HG03521 (cell line): ENCODE measurements at regions not wholly inside any gene's neighbourhood (a gene's known extent, or its start where the extent isn't known, plus 50 kb on each side); places are given as distances from the start of the nearest gene placed in this dataset.

Experiments used
- ATAC-seq: cut with Tn5 transposase; IDR thresholded peaks from one replicate; pipeline ENCODE4 v1.9.1; 2021; ENCODE audit warnings: mild to moderate bottlenecking, moderate library complexity; ENCODE audit not compliant: unreplicated experiment

DNA sequence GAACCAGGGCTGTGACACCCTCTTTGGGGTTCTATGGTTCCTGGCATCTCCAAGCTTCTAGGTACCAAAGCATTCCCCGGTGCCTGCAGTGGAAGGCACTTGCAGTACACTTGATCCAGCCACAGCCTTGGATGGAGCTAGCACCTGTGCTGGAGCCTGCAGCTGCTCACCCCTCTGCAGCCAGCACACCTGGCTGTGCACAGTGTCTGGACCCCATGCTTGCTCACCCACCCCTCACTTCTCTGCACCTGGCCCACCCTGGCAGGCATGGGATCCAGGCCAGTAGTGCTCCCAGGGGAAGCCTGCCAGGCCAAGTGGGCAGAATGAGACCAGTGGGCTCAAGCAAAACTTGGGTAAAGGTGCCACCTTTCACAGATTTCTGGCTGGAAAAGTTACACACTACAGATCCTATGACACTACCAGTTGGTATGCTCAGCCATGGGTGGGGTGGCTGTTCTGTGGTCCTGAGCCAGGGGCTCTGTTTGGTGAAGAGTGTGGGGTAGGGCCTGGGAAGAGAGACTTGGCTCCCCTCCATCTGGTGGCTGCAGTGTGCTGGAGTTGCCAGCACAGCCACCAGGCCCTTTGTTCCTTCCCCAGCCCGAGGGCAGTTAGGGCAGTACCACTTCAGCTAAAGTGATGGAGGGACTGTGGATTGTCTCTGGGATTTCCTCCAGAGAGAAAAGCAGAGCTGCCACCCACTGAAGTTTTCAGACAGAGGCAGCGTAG lies 157.8 kb upstream of the LRRC7 start:
- ATAC-seq = no peak

DNA sequence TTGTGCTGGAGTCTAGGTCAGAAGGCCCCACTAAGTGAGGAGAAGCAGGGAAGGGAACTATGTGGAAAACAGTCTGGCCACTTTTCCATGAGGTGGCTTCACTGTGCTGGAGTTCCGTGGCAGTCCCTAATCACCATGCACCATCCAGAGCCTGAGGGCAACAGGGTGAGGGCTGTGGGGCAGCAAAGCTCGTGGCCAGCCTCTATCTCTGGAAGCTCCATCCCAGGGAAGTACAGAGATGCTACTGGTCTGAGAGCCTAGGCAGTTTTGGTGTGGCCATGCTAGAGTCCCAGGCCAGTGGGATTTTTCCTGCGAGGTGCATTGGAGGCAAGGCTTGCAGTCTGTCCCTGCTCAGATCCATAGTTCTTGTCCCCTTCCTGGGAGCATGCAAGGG lies 157.3 kb upstream of the LRRC7 start:
- ATAC-seq = no peak

DNA sequence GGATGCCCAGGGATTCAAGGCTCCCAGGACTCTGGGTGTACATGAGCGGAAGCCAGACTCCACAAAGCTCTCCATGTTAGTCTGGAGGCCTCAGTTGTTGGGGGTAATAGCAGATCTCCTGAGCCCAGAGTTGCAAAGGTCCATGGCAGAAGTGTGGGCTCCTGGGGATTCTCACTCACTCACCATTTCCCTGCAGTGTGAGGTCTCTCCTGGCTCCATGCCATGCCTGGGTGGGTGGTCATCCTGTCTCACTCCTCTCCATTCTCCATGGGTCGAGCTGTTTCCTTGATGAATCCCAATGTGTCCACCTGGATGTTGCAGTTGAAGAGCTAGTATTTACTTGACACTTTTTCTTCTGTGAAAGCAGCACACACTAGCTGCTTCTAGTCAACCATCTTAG lies 156.8 kb upstream of the LRRC7 start:
- no peak for ATAC-seq

DNA sequence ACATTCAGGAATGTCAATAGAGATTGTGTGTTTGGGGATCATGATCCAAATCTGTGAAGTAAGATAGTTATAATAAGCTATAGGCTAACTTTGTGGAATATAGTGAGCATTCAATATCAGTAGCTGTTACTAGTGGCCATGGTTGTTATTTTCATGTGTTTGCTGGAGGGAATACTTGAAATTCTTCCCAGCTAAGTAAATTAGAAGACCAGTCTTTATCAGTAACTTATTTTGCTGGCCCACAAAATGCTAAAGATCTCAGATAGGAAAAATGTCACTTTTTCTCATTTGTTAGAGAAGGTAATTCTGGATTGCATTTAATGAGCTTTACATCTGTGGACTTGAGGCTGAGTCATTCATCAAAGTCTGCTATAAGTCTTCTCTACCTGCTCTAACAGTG lies 156.1 kb upstream of the LRRC7 start:
- ATAC-seq = no peak

DNA sequence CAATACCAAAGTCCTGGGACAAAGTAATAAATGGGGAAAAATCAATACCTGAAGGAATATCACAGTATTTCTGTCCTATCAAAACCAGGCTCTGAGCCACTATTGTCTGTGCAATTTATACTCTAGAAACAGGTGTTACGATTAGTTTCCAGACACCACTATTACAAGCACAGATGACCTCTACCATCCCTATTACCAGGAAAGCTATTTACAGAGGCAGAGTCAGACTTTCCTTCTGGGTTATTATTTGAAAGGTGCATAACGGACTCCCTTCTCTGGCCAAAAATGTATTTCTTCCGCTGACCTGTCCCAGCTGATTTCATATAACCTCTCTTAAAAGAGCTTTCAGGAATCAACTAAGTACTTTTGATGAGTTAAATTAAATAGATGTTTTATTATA lies 154.6 kb upstream of the LRRC7 start:
- no peak for ATAC-seq

DNA sequence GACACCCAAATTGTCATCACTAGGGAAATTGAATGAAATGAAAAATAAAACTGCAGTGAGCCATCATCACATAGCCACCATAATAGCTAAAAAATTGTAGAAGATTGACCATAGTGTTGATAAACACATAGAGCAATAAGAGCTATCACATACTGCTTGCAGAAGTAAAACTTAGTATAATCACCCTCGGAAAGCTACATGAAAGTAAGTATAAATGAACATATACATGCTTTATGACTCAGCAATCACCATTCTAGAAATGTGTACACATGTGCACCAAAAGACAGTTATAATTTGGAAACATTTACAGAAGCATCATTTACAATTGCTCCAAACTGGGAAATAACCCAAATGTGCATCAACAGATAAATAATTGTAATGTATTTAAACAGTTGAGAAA lies 153.1 kb upstream of the LRRC7 start:
- no peak for ATAC-seq

DNA sequence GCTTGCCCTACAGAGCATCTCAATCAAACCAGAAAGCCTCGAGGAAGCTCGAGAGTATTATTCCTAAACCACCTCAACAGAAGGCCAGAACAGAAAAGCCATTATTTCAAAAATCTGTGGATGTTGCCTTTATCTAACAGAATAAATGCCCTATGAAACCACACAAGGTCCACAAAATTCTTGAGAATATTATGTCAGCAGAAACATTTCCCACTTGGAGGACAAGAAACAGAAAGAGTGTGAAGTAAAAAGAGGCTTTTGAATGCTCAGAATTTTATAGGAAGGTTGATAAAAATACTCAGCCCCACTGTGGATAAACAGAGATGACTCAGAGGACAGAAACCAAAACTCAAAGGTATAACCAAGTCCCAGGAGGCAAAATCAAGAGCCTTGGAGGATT lies 146.4 kb upstream of the LRRC7 start:
- ATAC-seq = no peak

DNA sequence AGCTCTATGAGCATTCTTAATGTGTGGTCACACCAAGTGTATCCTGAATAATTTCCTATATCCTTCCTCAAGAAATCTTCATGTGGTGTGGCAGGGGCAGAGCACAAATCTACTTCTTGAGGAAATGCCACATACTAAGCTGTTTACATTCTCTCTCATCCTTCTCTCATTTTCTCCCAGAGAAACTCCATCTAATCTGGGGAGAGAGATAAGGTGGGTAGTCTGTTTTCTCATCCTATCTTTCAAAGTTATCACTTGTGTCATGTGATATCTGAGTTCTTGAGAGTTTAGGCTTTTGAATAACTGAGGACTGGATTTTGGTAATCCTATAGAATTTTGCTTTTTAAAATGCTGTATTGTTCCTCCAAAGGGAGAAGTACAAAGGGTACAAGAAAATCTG lies 141.9 kb upstream of the LRRC7 start:
- no peak for ATAC-seq

DNA sequence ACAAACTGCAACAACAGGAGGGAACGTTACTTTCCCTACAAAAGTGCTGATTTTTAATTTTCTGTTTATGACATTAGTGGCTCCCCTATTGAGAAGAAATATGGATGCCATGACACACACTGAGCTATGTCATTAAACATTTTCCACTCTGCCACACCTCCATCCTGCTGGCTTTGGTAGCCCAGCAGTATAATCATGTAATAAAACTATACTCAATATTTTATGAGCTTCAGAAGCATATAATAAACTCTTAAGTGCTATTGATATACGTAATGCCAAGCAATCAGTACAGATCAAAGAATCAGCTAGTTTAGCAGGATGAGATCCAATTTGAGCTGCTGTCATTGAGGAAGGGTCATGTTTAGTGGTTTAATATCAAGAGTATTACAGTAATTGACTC lies 141.3 kb upstream of the LRRC7 start:
- ATAC-seq = no peak

DNA sequence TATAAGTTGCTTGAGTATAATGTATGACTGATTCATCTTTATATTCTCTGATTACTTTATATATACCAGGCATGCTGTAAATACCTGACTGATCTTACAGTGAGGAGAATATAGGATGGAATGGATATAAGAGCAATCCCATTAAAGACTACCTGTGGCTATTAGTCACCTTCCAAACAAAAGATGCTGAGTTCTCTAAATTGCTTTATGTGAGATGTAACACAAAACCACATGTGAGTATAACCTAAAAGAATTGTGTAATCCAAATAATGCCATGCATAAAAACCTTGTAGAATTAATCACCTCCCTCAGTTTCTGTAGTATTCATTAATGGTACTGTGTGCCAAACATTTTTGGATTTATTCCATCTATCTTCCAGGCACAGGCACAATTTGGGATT lies 134.6 kb upstream of the LRRC7 start:
- ATAC-seq = no peak

DNA sequence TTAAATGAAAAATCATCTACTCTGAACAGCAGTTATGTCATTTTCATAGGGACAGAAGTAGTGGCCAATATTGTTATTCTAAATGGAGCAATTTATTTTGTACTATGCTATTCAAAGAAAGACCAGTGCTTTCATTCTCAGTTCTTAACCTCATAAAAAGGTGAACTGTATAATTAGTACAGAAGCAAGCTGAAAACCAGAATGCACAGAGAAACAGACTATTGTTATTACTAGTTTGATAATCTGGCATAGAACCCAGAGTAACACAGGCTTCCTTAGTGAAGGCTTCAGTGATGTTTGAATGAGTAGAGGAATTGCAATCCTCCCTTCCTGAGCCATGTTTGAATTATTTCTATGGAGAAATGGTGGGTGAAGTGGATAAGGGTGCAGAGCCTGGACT lies 131.6 kb upstream of the LRRC7 start:
- no peak for ATAC-seq

DNA sequence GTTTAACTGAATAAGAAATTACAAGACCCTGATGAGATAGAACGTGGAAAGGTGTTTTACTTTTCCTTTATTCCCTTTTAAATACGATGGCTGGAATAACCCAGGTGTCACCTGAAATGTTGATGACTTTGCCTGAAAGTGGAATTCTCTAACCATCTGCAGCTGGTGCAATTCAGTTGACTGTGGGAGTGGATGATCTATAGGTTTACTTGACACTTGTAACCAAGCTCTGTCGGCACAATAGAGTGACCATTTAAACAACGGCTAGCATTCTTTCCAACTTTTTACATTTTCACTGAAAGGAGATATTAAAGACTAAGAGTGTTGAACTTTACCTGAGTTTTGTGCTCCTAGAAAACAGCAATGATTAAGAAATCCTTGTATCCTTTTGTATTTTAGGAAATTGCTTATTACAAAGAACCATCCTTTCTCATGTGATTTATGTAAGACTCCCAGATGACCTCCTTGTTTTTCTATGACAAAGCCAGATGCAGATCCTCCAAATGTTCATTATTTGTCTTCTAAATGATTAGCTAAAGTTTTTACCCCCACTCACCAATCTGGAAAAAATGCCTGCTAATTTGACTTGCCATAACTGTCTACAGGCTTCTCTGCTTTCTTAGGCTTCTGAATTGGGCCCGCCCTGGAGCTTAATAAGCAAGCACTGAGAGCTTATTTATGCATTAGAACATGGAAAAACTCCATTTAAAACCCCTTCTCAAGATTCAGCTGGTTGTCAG lies 129.5 kb upstream of the LRRC7 start:
- ATAC-seq = no peak

DNA sequence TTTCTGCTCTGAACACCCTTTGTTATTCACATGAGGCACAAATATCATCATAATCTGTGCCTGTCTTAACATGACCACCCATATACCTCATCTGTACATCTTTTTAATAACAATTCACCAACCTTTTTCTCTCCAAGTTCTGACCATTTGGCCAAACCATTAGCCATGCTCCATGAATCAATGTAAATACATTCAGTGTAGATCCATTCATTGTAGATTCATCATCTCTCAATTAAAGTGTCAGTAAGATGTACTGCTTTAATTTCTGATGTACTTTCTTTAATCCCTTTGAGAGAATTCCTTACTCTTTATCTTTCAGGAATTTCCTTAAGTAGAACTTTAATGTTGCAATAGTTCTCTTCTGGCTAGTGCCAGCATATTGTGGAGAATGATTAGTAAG lies 126.2 kb upstream of the LRRC7 start:
- no peak for ATAC-seq

DNA sequence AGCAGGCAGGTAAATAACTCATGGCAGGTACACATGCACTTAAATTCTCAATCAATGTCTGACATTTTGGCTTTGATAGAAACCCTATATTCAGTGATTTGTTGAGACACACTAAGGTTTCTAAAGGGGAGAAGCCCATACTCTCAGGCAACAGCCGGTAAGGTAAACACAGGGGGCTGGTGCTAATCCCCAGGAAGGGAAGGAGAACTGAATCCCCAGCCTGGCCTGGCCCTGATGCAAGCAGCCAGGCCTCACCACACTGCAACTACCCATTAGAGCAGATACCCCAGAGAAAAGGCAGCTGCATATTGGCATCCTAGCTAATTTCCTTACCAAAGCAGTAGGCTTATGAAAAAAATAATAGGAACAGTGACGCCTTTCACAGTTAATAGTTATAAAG lies 116.5 kb upstream of the LRRC7 start:
- no peak for ATAC-seq

DNA sequence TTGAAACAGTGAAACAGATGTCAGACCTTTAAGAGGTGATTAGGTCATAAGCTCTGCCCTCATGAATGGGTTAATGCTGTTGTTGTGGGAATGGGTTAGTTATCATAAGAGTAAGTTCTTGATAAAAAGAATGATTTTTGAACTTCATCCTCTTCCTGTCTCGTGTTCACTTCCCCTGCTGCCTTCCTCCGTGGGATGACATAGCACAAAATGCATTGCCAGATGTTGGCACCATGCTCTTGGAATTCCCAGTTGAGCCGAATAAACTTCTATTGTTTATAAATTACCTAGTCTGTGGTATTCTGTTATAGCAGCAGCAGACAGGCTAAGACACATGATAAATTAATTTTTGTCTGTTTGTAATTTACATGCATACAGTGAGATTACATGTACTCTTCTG lies 112.0 kb upstream of the LRRC7 start:
- ATAC-seq = no peak

DNA sequence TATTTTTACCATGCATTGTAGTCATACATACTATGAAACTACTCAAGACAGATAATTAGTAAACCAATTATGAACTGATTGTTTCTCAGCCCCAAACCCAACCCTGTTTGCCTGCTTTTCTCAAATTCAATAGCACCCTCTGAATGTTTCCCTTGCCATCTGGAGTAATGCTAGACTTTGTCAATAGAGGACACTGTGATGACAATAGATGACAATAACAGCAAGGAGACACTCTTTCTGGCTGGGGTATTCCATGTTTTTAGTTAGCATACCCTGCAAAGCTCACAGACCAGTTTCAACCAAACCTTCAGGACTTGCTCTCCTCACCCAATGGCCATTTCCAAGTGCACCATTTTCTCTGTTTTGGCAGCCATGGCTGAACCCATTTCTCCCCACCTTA lies 108.5 kb upstream of the LRRC7 start:
- no peak for ATAC-seq

DNA sequence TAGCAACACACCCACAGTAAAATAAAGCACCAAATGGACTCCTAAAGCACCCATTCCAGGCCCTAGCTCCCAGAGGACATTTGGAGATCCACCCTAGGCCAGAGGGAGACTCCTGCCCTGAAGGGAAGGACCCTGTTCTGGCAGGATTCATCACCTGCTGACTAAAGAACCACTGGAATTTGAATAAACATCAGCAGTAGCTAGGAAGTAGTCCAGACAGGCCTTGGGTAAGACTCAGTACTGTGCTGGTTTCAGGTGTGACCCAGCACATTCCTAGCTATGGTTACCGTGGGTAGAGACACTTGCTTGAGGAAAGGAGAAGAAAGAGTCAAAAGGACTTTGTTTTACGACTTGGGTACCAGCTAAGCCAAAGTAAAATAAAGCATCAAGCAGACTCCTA lies 92.7 kb upstream of the LRRC7 start:
- no peak for ATAC-seq

DNA sequence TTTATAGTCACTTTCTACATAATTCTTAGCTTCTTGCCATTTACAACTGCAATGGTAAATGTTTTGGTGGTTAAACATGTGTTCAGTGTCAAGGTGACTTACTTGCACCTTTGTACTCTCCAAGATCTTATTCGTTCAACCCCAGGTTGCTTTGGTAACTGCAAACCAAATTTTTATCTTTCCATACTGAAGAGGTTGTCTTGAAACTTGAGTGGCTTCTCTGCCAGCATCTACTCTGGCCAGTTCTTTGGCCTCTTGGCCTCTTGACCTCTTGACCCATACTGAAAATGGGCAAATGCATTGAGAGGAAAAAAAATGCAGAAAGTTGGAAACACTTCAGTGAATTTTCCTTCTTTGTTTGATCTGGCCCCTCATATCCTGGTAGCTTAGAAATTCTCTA lies 88.0 kb upstream of the LRRC7 start:
- no peak for ATAC-seq

DNA sequence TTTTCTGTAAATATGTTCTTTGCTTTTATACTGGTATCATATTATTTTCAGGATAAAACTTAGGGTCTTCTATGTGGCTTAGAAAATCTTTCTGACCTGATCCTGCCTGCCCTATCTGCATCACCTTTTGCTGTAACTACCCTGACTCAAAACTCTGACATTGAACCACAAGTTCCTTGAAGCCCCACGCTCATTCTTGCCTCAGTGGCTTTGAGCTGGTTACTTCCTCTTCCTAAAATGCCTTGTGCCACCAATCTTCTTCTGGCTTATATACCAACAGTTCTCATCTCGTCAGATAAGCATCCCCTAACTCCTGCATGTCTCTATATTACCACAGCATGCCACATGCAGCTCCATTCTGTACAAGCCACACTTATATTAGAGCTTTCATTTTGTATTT lies 84.5 kb upstream of the LRRC7 start:
- no peak for ATAC-seq

DNA sequence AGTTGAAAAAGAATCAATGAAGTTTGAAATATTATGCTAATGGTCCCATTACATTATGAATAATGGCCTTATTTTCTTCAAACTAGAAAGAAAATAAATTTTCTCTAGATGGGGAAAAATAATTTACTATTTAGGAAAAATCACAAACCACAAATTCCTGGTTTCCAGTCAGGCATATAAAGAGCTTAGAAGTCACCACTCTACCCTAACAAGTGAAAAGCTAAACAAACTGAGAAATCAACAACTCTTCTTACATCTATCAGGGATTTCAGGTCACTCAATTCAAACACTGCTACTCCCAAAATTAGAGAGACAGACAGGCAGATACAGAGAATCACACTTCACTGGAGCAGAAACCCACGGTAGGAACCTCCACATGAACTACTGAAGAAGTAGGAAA lies 82.1 kb upstream of the LRRC7 start:
- no peak for ATAC-seq

DNA sequence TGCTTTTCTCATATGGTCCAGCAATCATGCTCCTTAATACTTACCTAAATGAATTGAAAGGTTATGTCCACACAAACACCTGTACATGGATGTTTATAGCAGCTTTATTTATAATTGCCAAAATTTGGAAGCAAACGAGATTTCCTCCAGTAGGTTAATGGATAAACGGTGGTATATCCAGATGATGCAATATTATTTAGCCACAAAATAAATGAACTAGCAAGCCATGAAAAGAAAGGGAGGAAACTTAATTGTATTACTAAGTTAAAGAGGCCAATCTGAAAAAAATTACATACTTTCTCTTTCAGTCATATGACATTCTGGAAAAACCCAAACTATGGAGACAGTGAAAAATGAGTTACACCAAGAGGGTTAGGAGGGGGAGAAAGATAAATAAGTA lies 76.3 kb upstream of the LRRC7 start:
- no peak for ATAC-seq

DNA sequence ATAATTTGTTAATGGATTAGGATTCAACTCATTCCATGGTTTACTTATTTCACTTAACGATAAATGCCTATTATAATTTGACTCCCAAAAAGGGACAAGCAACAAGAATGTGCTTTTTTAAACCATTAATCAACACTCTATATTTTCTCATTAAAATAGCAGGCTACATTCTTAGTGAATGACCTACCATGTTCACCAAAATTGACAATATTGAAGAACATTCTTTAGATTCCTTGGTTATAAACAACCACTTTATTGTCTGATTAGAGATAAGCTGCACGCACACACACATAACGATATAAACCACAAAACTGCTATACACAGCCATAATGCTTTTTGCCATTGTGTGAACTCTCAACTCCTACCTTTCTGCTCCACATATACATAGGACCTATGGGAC lies 75.4 kb upstream of the LRRC7 start:
- ATAC-seq = no peak

DNA sequence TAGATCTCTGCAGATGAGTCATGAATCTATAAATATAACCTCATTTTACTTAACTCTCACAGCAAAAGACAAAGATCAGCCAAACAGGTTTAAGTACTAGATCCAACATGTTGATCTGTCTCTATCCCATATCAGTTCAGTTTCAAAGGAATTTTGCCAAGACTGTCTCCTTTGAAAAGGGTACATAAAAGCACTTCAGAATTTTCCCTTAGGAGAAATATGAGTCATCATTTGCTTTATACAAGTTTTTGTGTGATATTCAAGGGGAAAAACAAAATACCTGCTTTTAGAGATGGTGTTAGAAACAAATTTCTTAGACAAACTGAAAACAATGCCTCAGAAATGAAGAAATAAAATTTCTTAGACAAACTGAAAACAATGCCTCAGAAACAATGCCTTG lies 73.5 kb upstream of the LRRC7 start:
- no peak for ATAC-seq
